GM18519 (cell line): ENCODE measurements at regions not wholly inside any gene's neighbourhood (a gene's known extent, or its start where the extent isn't known, plus 50 kb on each side); places are given as distances from the start of the nearest gene placed in this dataset.
"Not testable (repeated sequence)": the region's sequence is repeated elsewhere in the genome, so short reads cannot be mapped to it uniquely, and the experiment has no call there.

Source experiments
- ATAC-seq: cut with Tn5 transposase; IDR thresholded peaks from one replicate; pipeline ENCODE4 v1.9.1; 2021; ENCODE audit warnings: mild to moderate bottlenecking, moderate library complexity; ENCODE audit not compliant: unreplicated experiment, low FRiP score

GRCh38 chr11:106152013-106152412, 74.6 kb downstream of the AASDHPPT start:
- no peak for ATAC-seq

GRCh38 chr11:106152824-106153223, 75.4 kb downstream of the AASDHPPT start:
- no peak for ATAC-seq

GRCh38 chr11:106156290-106156937, 79.0 kb downstream of the AASDHPPT start:
- ATAC-seq, result peak; percentile 74

- ATAC-seq, result no peak
Observed at GRCh38 chr11:106158406-106158805, 80.9 kb downstream of the AASDHPPT start.

- ATAC-seq, result no peak
Observed at GRCh38 chr11:106159836-106160235, 82.4 kb downstream of the AASDHPPT start.

GRCh38 chr11:106160494-106160893, 83.0 kb downstream of the AASDHPPT start:
- ATAC-seq, result no peak

GRCh38 chr11:106161775-106162634, 84.5 kb downstream of the AASDHPPT start:
- ATAC-seq, result no peak

GRCh38 chr11:106167085-106167484, 89.6 kb downstream of the AASDHPPT start:
- ATAC-seq, result no peak

GRCh38 chr11:106172386-106172991, 95.0 kb downstream of the AASDHPPT start:
- ATAC-seq, result no peak

- ATAC-seq, result no peak
Observed at GRCh38 chr11:106173291-106173690, 95.8 kb downstream of the AASDHPPT start.

GRCh38 chr11:106174003-106174402, 96.5 kb downstream of the AASDHPPT start:
- ATAC-seq, result not testable (repeated sequence)

GRCh38 chr11:106176817-106177216, 99.4 kb downstream of the AASDHPPT start:
- no peak for ATAC-seq

- ATAC-seq, result no peak
Observed at GRCh38 chr11:106177311-106177710, 99.8 kb downstream of the AASDHPPT start.

- ATAC-seq, result no peak
Observed at GRCh38 chr11:106178361-106178760, 100.9 kb downstream of the AASDHPPT start.

- no peak for ATAC-seq
Observed at GRCh38 chr11:106179048-106179447, 101.6 kb downstream of the AASDHPPT start.

GRCh38 chr11:106186630-106187029, 109.2 kb downstream of the AASDHPPT start:
- no peak for ATAC-seq

- no peak for ATAC-seq
Observed at GRCh38 chr11:106187860-106188456, 110.5 kb downstream of the AASDHPPT start.

- ATAC-seq, result no peak
Observed at GRCh38 chr11:106193956-106194355, 116.5 kb downstream of the AASDHPPT start.

- ATAC-seq, result no peak
Observed at GRCh38 chr11:106197438-106197837, 120.0 kb downstream of the AASDHPPT start.

GRCh38 chr11:106202935-106203620, 125.6 kb downstream of the AASDHPPT start:
- ATAC-seq, result no peak
